ENCODE measurements at regions not wholly inside any gene's neighbourhood (a gene's known extent, or its start where the extent isn't known, plus 50 kb on each side); places are given as distances from the start of the nearest gene placed in this dataset.

DNA sequence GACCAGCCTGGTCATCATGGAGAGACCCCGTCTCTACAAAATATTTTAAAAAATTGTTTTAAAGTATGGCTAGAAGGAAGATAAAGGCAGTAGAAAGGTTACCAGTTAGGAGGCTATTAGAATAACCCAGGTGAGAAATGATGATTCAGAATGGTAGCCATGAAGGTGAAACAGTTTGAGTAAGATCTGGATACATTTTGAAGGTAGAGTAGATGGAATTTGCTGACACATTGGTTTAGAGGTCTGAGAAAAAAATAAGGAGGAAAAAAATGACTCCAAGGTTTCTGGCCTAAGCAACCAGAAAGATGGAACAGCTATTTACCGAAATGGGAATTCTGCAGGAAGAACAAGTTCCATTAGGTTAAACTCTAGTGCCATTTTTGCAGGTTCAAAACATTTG, 167.9 kb upstream of the TAB2 start:
- Histone ChIP-seq H4K20me1 (ENCODE audit: insufficient read depth) (no peaks in the 10 kb centered on the region), H3F3A (ENCODE audit: insufficient read depth) (no peaks in the 10 kb centered on the region), H3K9me2 (ENCODE audit: insufficient read depth) (no peaks in the 10 kb centered on the region), H3K27ac (no peak overlapping the region), H3K9ac (no peak overlapping the region), H3K27me3 (replicated peaks; ENCODE audit: insufficient read depth) (no peaks in the 10 kb centered on the region; the same call in 1 of the 2 replicates), H3K4me3 (no peak overlapping the region), H3K4me1 (ENCODE audit: insufficient read depth) (no peaks in the 10 kb centered on the region), H2AFZ (no peak overlapping the region), H3K9me3 (ENCODE audit: low read depth) (no peaks in the 10 kb centered on the region), H3K4me2 (ENCODE audit: unreplicated experiment) (no peak overlapping the region), H3K79me2 (ENCODE audit: insufficient read depth) (no peaks in the 10 kb centered on the region), H3K36me3 (ENCODE audit: low read depth) (no peaks in the 10 kb centered on the region)
- DNase-seq = no peak
- in situ Hi-C loops (cut with MboI) = no loop called here
- TF ChIP-seq EZH2phosphoT487 (IDR thresholded peaks at IDR 0.05; ENCODE audit: insufficient read depth, low read depth) (no peak), EZH2 (IDR thresholded peaks at IDR 0.05; ENCODE audit: insufficient read depth, poor library complexity, severe bottlenecking) (no peak)
- WGBS, 2 experiments (ENCODE audit: low coverage in 1 of 2, low lambda C conversion rate in 2 of 2, missing lambda C conversion rate in 2 of 2) = 59 to 69% methylated on average over 2 of the region's 2 CpGs

- no peak overlapping the region for H3K4me2 ChIP-seq (ENCODE audit: unreplicated experiment)
- no peak overlapping the region for H3K4me3 ChIP-seq
- H3K36me3 ChIP-seq (ENCODE audit: low read depth) = no peaks in the 10 kb centered on the region
- no peak overlapping the region for H3K9ac ChIP-seq
- no peak for TF ChIP-seq EZH2 (IDR thresholded peaks at IDR 0.05; ENCODE audit: insufficient read depth, poor library complexity, severe bottlenecking)
- no peak for TF ChIP-seq EZH2phosphoT487 (IDR thresholded peaks at IDR 0.05; ENCODE audit: insufficient read depth, low read depth)
- DNase-seq = no peak
- in situ Hi-C loops (cut with MboI) = no loop called here
- H3K79me2 ChIP-seq (ENCODE audit: insufficient read depth) = no peaks in the 10 kb centered on the region
- no peaks in the 10 kb centered on the region; the same call in 1 of the 2 replicates for H3K27me3 ChIP-seq (replicated peaks; ENCODE audit: insufficient read depth)
- H3K4me1 ChIP-seq (ENCODE audit: insufficient read depth) = no peaks in the 10 kb centered on the region
- no peaks in the 10 kb centered on the region for H3K9me3 ChIP-seq (ENCODE audit: low read depth)
- no peaks in the 10 kb centered on the region for H3K9me2 ChIP-seq (ENCODE audit: insufficient read depth)
- H2AFZ ChIP-seq = no peak overlapping the region
- 59 to 60% methylated on average over 4 of the region's 4 CpGs for WGBS, 2 experiments (ENCODE audit: low coverage in 1 of 2, low lambda C conversion rate in 2 of 2, missing lambda C conversion rate in 2 of 2)
- no peaks in the 10 kb centered on the region for H4K20me1 ChIP-seq (ENCODE audit: insufficient read depth)
- no peak overlapping the region for H3K27ac ChIP-seq
- H3F3A ChIP-seq (ENCODE audit: insufficient read depth) = no peaks in the 10 kb centered on the region
These were observed 167.2 kb upstream of the TAB2 start for GRCh38 chr6:149150301-149150700.

DNA sequence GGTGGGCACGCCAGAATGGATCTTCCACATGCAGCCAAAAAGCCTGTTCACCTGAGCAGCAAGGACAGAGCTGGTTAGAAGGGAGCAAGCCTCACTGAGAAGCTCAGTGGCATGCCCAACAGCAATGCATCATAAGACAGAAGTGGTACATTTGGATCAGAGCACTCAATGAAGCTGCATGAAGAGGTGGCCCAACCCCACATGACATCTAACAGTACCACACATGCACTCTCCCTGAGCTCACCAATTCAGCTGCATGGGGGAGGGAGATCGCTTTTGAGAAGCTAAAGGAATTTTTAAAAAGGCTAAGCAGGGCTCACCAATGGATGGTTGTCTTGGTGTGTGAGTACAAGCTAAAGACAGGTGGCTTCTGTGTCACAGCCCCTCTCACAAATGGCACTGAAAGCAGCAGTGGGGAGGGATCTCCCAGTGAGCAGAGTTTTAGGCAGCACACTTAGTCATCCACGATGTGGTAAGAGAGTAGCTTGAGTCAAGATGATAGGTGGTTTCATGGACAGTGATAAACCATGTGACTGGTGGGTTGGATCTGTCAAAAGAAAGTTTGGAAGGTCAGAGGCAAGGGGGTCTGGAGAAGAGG, 166.6 kb upstream of the TAB2 start:
- H3K27me3 ChIP-seq (replicated peaks; ENCODE audit: insufficient read depth) = no peaks in the 10 kb centered on the region; the same call in 1 of the 2 replicates
- no peak overlapping the region for H3K27ac ChIP-seq
- no peaks in the 10 kb centered on the region for H3K36me3 ChIP-seq (ENCODE audit: low read depth)
- no peaks in the 10 kb centered on the region for H3K4me1 ChIP-seq (ENCODE audit: insufficient read depth)
- peak; percentile 10 for DNase-seq
- H2AFZ ChIP-seq = no peak overlapping the region
- H3K9me2 ChIP-seq (ENCODE audit: insufficient read depth) = no peaks in the 10 kb centered on the region
- H3K4me2 ChIP-seq (ENCODE audit: unreplicated experiment) = no peak overlapping the region
- H3F3A ChIP-seq (ENCODE audit: insufficient read depth) = no peaks in the 10 kb centered on the region
- H3K9ac ChIP-seq = no peak overlapping the region
- H3K9me3 ChIP-seq (ENCODE audit: low read depth) = no peaks in the 10 kb centered on the region
- H3K79me2 ChIP-seq (ENCODE audit: insufficient read depth) = no peaks in the 10 kb centered on the region
- no peak for TF ChIP-seq EZH2 (IDR thresholded peaks at IDR 0.05; ENCODE audit: insufficient read depth, poor library complexity, severe bottlenecking)
- no peak for TF ChIP-seq EZH2phosphoT487 (IDR thresholded peaks at IDR 0.05; ENCODE audit: insufficient read depth, low read depth)
- H4K20me1 ChIP-seq (ENCODE audit: insufficient read depth) = no peaks in the 10 kb centered on the region
- H3K4me3 ChIP-seq = no peak overlapping the region
- 54 to 63% methylated on average over 3 of the region's 3 CpGs for WGBS, 2 experiments (ENCODE audit: low coverage in 1 of 2, low lambda C conversion rate in 2 of 2, missing lambda C conversion rate in 2 of 2)
- in situ Hi-C loops (cut with MboI) = no loop called here

DNA sequence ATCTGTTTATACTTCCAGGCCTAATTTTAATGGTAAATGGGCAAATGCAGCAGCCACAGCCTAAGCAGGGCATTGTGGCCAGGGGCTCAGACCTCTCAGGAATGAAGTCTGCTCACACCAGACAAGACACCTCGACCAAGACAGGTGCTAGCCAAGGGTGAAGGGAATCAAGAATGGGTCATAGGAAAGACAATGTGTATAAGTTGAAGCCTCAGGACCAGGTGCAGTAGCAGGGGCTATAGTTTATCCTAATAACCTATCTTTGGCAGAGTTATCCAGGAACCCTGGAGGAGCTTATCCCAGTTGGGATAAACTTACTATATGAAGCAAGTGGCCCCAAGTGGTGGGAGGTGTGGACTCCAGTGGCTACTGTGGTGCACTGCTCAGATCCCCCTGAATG, 165.0 kb upstream of the TAB2 start:
- no peak overlapping the region for H3K4me3 ChIP-seq
- no peaks in the 10 kb centered on the region for H3K79me2 ChIP-seq (ENCODE audit: insufficient read depth)
- no peak overlapping the region for H2AFZ ChIP-seq
- H3K36me3 ChIP-seq (ENCODE audit: low read depth) = no peaks in the 10 kb centered on the region
- H4K20me1 ChIP-seq (ENCODE audit: insufficient read depth) = no peaks in the 10 kb centered on the region
- no peak overlapping the region for H3K4me2 ChIP-seq (ENCODE audit: unreplicated experiment)
- H3K27ac ChIP-seq = no peak overlapping the region
- no peak for TF ChIP-seq EZH2 (IDR thresholded peaks at IDR 0.05; ENCODE audit: insufficient read depth, poor library complexity, severe bottlenecking)
- no peak for TF ChIP-seq EZH2phosphoT487 (IDR thresholded peaks at IDR 0.05; ENCODE audit: insufficient read depth, low read depth)
- no peak for DNase-seq
- no peaks in the 10 kb centered on the region for H3F3A ChIP-seq (ENCODE audit: insufficient read depth)
- in situ Hi-C loops (cut with MboI) = no loop called here
- H3K9ac ChIP-seq = no peak overlapping the region
- no peaks in the 10 kb centered on the region for H3K9me2 ChIP-seq (ENCODE audit: insufficient read depth)
- no peaks in the 10 kb centered on the region for H3K9me3 ChIP-seq (ENCODE audit: low read depth)
- no peaks in the 10 kb centered on the region for H3K4me1 ChIP-seq (ENCODE audit: insufficient read depth)
- WGBS, 2 experiments (ENCODE audit: low coverage in 1 of 2, low lambda C conversion rate in 2 of 2, missing lambda C conversion rate in 2 of 2) = 21 to 35% methylated on average over 1 of the region's 1 CpG
- H3K27me3 ChIP-seq (replicated peaks; ENCODE audit: insufficient read depth) = no peaks in the 10 kb centered on the region; the same call in 1 of the 2 replicates

All from GM23248 (cell line).